Islet precursor cell (in vitro differentiated cells): ENCODE measurements at regions not wholly inside any gene's neighbourhood (a gene's known extent, or its start where the extent isn't known, plus 50 kb on each side); places are given as distances from the start of the nearest gene placed in this dataset.
A peak's percentile ranks its signal among the peaks of the same experiment; 100 is the strongest.
"Not testable (repeated sequence)": the region's sequence is repeated elsewhere in the genome, so short reads cannot be mapped to it uniquely, and the experiment has no call there.

Experiments used
- DNase-seq: peaks from one replicate; pipeline ENCODE4 v3.0.0-alpha.2; 2018

DNA sequence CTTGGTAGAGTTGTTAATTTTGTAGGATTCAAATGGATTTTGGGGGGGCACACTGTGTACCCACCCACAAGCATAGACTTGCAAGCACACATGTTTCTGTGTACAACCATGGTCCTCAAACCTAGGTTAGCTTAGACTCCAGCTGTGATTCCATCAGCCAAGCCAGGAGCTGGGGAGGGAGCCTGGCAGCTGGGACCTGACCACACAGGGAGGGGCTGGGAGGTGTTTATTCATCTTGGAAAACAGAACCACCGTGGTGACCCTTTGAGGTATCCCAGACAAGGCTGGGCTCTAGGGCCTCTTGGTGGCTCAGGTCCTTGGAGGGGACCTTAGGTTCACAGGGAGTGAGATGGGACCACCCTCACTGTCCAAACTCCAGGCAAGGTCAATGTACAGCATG, 410.3 kb downstream of the NEBL start:
- DNase-seq: no peak

DNA sequence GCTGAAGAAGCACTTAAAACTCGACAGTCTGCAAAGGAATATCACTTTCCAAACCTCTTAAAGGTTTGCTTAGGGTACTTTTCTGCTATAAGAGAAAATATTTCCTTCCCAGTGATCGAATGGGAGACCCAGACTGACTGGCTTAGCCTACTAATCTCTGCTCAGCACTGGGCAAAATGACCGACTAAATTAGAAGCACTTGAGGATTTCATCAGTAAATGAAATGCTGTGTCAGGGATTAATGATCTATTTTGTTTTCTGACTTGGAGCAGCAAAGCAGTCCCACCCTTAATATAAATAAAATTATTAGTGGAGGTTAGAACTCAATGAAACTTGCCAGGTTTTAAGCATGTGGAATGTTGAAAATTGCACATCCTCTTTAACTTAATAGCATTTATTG, 411.6 kb downstream of the NEBL start:
- no peak for DNase-seq

- no peak for DNase-seq
Observed at GRCh38 chr10:20481054-20481453, 416.1 kb downstream of the NEBL start.

GRCh38 chr10:20480575-20480974, 416.5 kb downstream of the NEBL start:
- not testable (repeated sequence) for DNase-seq

GRCh38 chr10:20474064-20474463, 423.0 kb downstream of the NEBL start:
- no peak for DNase-seq

GRCh38 chr10:20473023-20473760, 423.9 kb downstream of the NEBL start:
- no peak for DNase-seq

GRCh38 chr10:20466731-20467130, 430.4 kb downstream of the NEBL start:
- peak; percentile 68 for DNase-seq

DNA sequence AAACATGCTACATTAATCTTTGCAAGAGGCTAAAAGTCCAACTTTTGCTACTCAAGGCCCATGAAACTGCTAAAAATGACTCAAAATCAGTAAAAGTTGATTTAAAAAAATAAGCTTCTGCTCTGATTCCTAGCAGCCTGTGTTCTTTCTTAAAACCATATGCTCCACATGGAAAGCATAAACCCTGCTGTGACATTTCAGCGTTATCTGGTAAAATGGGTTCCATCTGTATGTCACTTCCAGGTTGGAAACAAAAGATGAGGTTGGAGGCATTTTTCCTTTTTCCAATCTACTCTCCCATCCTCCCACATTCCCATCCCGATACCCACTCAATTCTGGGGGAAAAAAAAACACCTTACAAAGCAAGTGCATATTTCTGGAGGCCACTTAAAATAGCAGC, 439.5 kb downstream of the NEBL start:
- DNase-seq: no peak

DNA sequence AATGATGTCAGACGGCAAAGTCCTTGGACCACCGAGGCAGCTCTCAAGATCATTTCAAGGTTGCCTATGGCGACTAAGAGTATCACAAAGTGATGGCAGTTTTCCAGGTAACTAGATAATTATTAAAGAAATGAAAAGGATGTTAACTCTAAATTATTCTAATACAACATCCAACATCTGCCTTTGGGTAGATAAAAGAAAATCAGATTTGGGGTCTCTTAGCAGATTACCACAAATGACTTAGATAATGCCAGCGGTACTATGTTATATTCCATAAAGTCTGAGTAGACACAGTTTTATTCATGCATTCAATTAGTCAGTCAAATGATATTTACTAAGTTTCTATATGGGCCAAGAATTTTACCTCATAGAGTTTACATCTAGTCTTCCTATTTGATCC, 441.3 kb downstream of the NEBL start:
- DNase-seq: no peak

- no peak for DNase-seq
Observed at GRCh38 chr10:20454331-20454730, 442.8 kb downstream of the NEBL start.

- no peak for DNase-seq
Observed at GRCh38 chr10:20446561-20447193, 450.4 kb downstream of the NEBL start.

- no peak for DNase-seq
Observed at GRCh38 chr10:20443094-20443493, 454.0 kb downstream of the NEBL start.

GRCh38 chr10:20429742-20430141, 467.4 kb downstream of the NEBL start:
- DNase-seq: no peak

DNA sequence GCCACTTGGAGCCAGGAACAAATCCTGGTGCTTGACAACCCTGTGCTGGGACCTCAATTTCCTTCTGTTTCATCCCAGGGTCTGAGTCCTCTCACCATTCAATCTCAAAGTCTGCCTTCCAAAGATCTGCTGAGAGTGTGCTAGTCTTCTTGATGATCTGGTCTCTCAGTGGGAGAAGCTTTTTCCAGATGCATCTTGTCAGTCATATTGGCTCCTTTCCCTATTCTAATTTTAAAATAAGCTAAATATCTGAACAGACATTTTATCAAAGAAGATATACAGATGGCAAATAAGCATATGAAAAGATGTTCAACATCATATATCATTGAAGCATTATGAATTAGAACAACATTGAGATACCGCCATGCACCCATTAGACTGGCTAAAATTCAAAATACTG, 469.3 kb downstream of the NEBL start:
- DNase-seq: no peak

GRCh38 chr10:20418286-20418685, 478.8 kb downstream of the NEBL start:
- no peak for DNase-seq

DNA sequence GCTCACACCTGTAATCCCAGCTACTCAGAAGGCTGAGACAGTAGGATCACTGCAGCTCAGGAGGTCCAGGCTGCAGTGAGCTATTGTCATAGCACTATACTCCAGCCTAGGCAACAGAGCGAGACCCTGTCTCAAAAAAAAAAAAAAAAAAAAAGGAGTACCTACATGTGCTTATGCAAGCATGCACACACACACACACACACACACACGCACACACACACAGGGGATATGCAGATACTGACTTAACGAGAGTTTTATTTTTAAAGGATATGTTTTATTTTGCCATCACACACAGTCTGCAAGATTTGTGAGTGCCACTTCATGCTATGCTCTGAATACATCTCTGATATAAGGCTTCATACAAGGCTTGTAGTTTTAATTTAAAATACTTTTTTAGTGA, 479.3 kb downstream of the NEBL start:
- DNase-seq: no peak

- no peak for DNase-seq
Observed at GRCh38 chr10:20415684-20416083, 481.4 kb downstream of the NEBL start.

- no peak for DNase-seq
Observed at GRCh38 chr10:20407357-20407756, 489.8 kb downstream of the NEBL start.

DNA sequence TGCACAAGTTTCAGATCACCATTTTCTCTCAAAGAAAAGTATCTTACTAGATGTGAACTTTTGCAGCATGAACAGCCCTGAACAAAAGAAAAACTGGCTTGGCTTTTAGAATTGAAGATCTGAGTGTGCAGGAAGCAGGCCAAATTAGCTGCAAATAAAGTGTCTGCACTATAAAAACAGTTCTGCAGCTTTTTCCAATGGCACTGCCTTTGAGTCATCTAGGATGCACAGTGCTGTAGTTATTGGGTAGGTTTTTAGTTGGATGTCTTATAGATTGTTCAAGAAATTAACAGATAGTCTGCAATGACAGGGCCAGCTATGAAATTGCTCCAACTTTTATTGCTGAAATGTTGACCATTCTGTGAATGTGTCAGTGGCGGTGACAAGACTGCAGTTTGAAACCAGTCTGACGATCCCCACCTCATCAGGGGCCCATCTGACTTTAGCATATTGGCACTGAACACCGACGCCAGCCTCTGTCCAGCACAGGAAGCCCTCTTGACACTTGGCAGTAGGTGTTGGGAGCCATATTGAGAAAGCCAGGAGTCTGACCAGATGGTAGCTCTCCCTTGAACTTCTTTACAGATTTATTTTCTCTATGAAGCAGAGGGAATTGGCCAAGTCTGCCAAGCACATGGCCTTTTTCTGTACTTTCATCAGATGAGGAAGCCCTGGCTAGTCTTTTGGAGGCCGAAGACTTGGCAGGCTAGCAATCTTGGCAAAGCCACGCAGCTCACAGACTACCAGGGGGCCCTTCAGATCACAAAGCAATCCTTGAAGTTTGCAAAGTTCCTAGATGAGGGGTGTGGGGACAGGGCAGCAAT, 490.6 kb downstream of the NEBL start:
- DNase-seq: no peak

- no peak for DNase-seq
Observed at GRCh38 chr10:20405761-20406160, 491.4 kb downstream of the NEBL start.

GRCh38 chr10:20405050-20405449, 492.1 kb downstream of the NEBL start:
- DNase-seq: no peak

DNA sequence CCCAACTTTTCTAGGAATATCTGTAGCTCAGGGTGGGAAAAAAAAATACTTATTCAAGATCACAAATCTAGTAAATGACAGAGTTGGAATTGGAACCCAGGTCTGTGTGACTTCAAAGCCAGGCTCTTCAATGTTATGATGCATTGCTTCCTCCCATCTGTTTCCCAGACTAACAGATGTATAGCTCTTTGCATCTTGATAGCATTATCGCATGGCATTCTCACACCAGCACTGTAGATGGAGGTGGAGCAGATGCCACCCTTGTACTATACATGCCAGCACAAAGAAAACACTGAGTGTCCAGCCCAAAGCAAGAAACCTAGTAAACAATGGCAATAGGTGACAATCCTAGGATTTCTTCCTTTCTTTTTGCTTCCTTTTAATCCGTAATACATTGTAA, 497.3 kb downstream of the NEBL start:
- DNase-seq: no peak

DNA sequence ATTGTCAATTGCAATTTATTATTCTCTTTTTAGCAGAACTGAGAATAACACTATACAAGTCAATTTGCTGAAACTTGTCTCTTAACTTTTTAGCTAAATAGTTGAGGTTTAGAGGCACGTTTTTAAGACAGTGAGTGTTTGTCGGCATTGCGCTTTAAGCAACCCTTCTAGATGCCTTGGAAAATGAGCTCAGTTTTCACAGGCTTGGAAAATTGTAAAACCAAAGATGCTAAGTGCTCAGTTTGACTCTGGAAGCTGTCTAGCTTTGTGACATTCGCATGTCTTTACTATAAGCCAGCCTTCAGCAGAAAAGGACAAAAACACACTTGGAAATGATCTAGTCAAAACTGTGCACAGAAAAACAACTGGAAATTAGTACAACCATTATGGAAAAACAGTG, 500.4 kb downstream of the NEBL start:
- no peak for DNase-seq

GRCh38 chr10:20396205-20396604, 500.9 kb downstream of the NEBL start:
- DNase-seq: no peak
